H1 (cell line): ENCODE measurements at regions not wholly inside any gene's neighbourhood (a gene's known extent, or its start where the extent isn't known, plus 50 kb on each side); places are given as distances from the start of the nearest gene placed in this dataset.

ENCODE experiments used
- CTCF ChIA-PET: fragments of 300-600 bp; sonication (Branson Sonifier 250); formaldehyde crosslinking; loops from one replicate; lab custom pipeline; 2021; ENCODE audit not compliant: partially characterized antibody; lab: Charles Lee
- POLR2A ChIA-PET: fragments of 300-600 bp; sonication (Branson Sonifier 250); formaldehyde crosslinking; loops from one replicate; lab custom pipeline; 2021; ENCODE audit warnings: inconsistent platforms; ENCODE audit not compliant: partially characterized antibody; lab: Charles Lee
- DNase-seq, 2 experiments: peaks; one replicate each; pipeline versions ENCODE4 v3.0.0 to v3.0.0-alpha.2; 2010 to 2022; ENCODE audit warnings: low spot score in 2 of 2, low read depth in 1 of 2, mixed read lengths in 1 of 2
- FAIRE-seq: peaks from 2 replicates; lab custom pipeline; 2011; peaks lifted over from hg19 to GRCh38; lab: Jason Lieb, UNC
- H2AFZ ChIP-seq: 2 replicates; pipeline ENCODE4 v1.8.1; 2012; ENCODE audit warnings: low read length, inconsistent platforms
- H2AK5ac ChIP-seq: 2 replicates; pipeline ENCODE4 v1.6.1; 2013; ENCODE audit warnings: low read depth, low read length
- H2BK120ac ChIP-seq: replicated peaks from 2 replicates; pipeline ENCODE3; 2013; ENCODE audit warnings: low read depth, low read length, inconsistent platforms
- H2BK12ac ChIP-seq: 2 replicates; pipeline ENCODE4 v1.6.1; 2013; ENCODE audit warnings: low read depth, low read length
- H2BK15ac ChIP-seq: 2 replicates; pipeline ENCODE4 v1.6.1; 2013; ENCODE audit warnings: low read length
- H2BK20ac ChIP-seq: 2 replicates; pipeline ENCODE4 v1.6.1; 2013; ENCODE audit warnings: low read length
- H2BK5ac ChIP-seq: 2 replicates; pipeline ENCODE4 v1.6.1; 2013; ENCODE audit warnings: low read depth, low read length
- H3K14ac ChIP-seq: 2 replicates; pipeline ENCODE4 v1.6.1; 2013; ENCODE audit warnings: inconsistent platforms; ENCODE audit not compliant: insufficient read length
- H3K18ac ChIP-seq: 2 replicates; pipeline ENCODE4 v1.6.1; 2013; ENCODE audit warnings: low read length; ENCODE audit errors: extremely low read depth
- H3K23ac ChIP-seq: 2 replicates; pipeline ENCODE4 v1.6.1; 2013; ENCODE audit warnings: inconsistent platforms; ENCODE audit not compliant: insufficient read length
- H3K23me2 ChIP-seq: 2 replicates; pipeline ENCODE4 v1.6.1; 2013; ENCODE audit warnings: low read depth, low read length
- H3K27ac ChIP-seq: 2 replicates; pipeline ENCODE4 v1.6.1; 2011; ENCODE audit warnings: low read depth, low read length, inconsistent platforms
- H3K27me3 ChIP-seq, 4 experiments: replicated peaks in 1 of 4; 1 replicate in 1 of 4; 2 replicates in 3 of 4; pipeline versions ENCODE4 v1.6.1 to v1.8.1; 2011 to 2013; ENCODE audit warnings: low read length in 3 of 4, mild to moderate bottlenecking in 3 of 4, inconsistent platforms in 2 of 4, mixed read lengths in 2 of 4, moderate library complexity in 1 of 4; ENCODE audit not compliant: control insufficient read depth in 3 of 4, insufficient read depth in 3 of 4; ENCODE audit errors: extremely low read depth in 1 of 4
- H3K36me3 ChIP-seq, 4 experiments: 2 replicates each; pipeline versions ENCODE4 v1.6.1 to v1.8.1; 2011 to 2013; ENCODE audit warnings: mild to moderate bottlenecking in 4 of 4, low read length in 3 of 4, moderate library complexity in 2 of 4, control low read depth in 1 of 4, inconsistent platforms in 1 of 4; ENCODE audit not compliant: insufficient read depth in 4 of 4, control insufficient read depth in 2 of 4
- H3K4ac ChIP-seq: replicated peaks from 2 replicates; pipeline ENCODE3; 2013; ENCODE audit warnings: low read length, low read depth, mixed read lengths, inconsistent platforms; ENCODE audit not compliant: insufficient read length
- H3K4me1 ChIP-seq, 4 experiments: replicated peaks in 1 of 4; 1 replicate in 1 of 4; 2 replicates in 3 of 4; pipeline versions ENCODE4 v1.6.1 to v1.8.1; 2011 to 2013; ENCODE audit warnings: low read length in 3 of 4, inconsistent platforms in 2 of 4, mixed read lengths in 1 of 4; ENCODE audit not compliant: insufficient read depth in 4 of 4, control insufficient read depth in 3 of 4
- H3K4me2 ChIP-seq, 2 experiments: 2 replicates each; pipeline versions ENCODE4 v1.6.1 to v1.8.1; 2011 to 2013; ENCODE audit warnings: low read depth in 2 of 2, low read length in 2 of 2, control low read depth in 1 of 2, inconsistent platforms in 1 of 2, mild to moderate bottlenecking in 1 of 2; ENCODE audit not compliant: insufficient read depth in 1 of 2
- H3K4me3 ChIP-seq, 4 experiments: fragments of 200-600, 300-600 bp in 1 of 4; sonication (generic), shearing (Covaris generic), sonication (Bioruptor Twin) in 1 of 4; 2 replicates each; pipeline versions ENCODE4 v1.5.1 to v1.8.1; 2011 to 2016; ENCODE audit warnings: low read length in 4 of 4, low read depth in 3 of 4, control low read depth in 2 of 4, inconsistent platforms in 2 of 4, mild to moderate bottlenecking in 2 of 4, mixed read lengths in 1 of 4, moderate library complexity in 1 of 4; ENCODE audit not compliant: insufficient read depth in 2 of 4; ENCODE audit errors: extremely low read depth in 1 of 4
- H3K56ac ChIP-seq: replicated peaks from 2 replicates; pipeline ENCODE3; 2013; ENCODE audit warnings: low read depth, mild to moderate bottlenecking, mixed read lengths, low read length, inconsistent platforms; ENCODE audit not compliant: insufficient read length
- H3K79me1 ChIP-seq: 2 replicates; pipeline ENCODE4 v1.6.1; 2013; ENCODE audit warnings: low read depth, low read length, control low read depth
- H3K79me2 ChIP-seq, 2 experiments: 2 replicates each; pipeline versions ENCODE4 v1.6.1 to v1.8.1; 2012 to 2013; ENCODE audit warnings: low read length in 2 of 2, mild to moderate bottlenecking in 2 of 2, inconsistent platforms in 1 of 2; ENCODE audit not compliant: insufficient read depth in 2 of 2, control insufficient read depth in 1 of 2
- H3K9ac ChIP-seq, 4 experiments: replicated peaks in 1 of 4; 1 replicate in 1 of 4; 2 replicates in 3 of 4; pipeline versions ENCODE4 v1.6.1 to v1.8.1; 2011 to 2013; ENCODE audit warnings: low read depth in 3 of 4, low read length in 3 of 4, control low read depth in 2 of 4, mild to moderate bottlenecking in 2 of 4, moderate library complexity in 2 of 4, inconsistent platforms in 1 of 4; ENCODE audit errors: extremely low read depth in 1 of 4
- H3K9me3 ChIP-seq, 2 experiments: 2 replicates each; pipeline versions ENCODE4 v1.6.1 to v1.8.1; 2012 to 2013; ENCODE audit warnings: mild to moderate bottlenecking in 2 of 2, moderate library complexity in 2 of 2, control low read depth in 1 of 2, inconsistent platforms in 1 of 2, low read depth in 1 of 2, low read length in 1 of 2, mixed read lengths in 1 of 2; ENCODE audit not compliant: insufficient read depth in 2 of 2
- H4K20me1 ChIP-seq, 2 experiments: replicated peaks in 1 of 2; 2 replicates each; pipeline versions ENCODE3 to v1.8.1; 2011 to 2013; ENCODE audit warnings: inconsistent platforms in 2 of 2, low read length in 2 of 2, mild to moderate bottlenecking in 1 of 2; ENCODE audit not compliant: insufficient read depth in 2 of 2, control insufficient read depth in 1 of 2
- H4K5ac ChIP-seq: 2 replicates; pipeline ENCODE4 v1.6.1; 2013; ENCODE audit warnings: low read length, low read depth, mixed read lengths, inconsistent platforms; ENCODE audit not compliant: insufficient read length
- H4K8ac ChIP-seq: 2 replicates; pipeline ENCODE4 v1.8.0; 2013; ENCODE audit warnings: mild to moderate bottlenecking, moderate library complexity, low read length, inconsistent platforms; ENCODE audit not compliant: insufficient read depth; ENCODE audit errors: extremely low read depth
- H4K91ac ChIP-seq: replicated peaks from 2 replicates; pipeline ENCODE3; 2013; ENCODE audit warnings: low read length, mixed read lengths, inconsistent platforms; ENCODE audit not compliant: insufficient read length
- NRF1 ChIP-seq: IDR thresholded peaks from 2 replicates; pipeline ENCODE4 v1.6.1; 2011; ENCODE audit warnings: mild to moderate bottlenecking, low read depth, low read length, improper control_type of control experiment
- POU5F1 ChIP-seq: IDR thresholded peaks from 2 replicates; pipeline ENCODE4 v1.6.1; 2011; ENCODE audit warnings: low read depth, mild to moderate bottlenecking, low read length, moderate library complexity
- TEAD4 ChIP-seq: IDR thresholded peaks from 2 replicates; pipeline ENCODE4 v1.6.1; 2012; ENCODE audit warnings: low read depth, low read length, inconsistent platforms, mixed read lengths
- ZNF274 ChIP-seq: IDR thresholded peaks from 2 replicates; pipeline ENCODE4 v1.7.0; 2012; ENCODE audit warnings: low read length, borderline replicate concordance; ENCODE audit errors: extremely low read depth

- H3K27ac ChIP-seq, result no peak overlapping the region
- H2BK20ac ChIP-seq, result no peak overlapping the region
- H3K23me2 ChIP-seq, result no peaks in the 10 kb centered on the region
- ChIA-PET CTCF (no interaction called here), POLR2A (no interaction called here)
- no peaks in the 10 kb centered on the region for H3K79me1 ChIP-seq
- H2AFZ ChIP-seq, result no peak overlapping the region
- H4K91ac ChIP-seq, result no peak overlapping the region
- DNase-seq (no peak), FAIRE-seq (no peak)
- no peak overlapping the region for H3K14ac ChIP-seq
- H2AK5ac ChIP-seq, result no peak overlapping the region
- H4K8ac ChIP-seq, result no peak overlapping the region
- H3K36me3 ChIP-seq, result no peaks in the 10 kb centered on the region
- no peaks in the 10 kb centered on the region for H3K79me2 ChIP-seq
- H3K18ac ChIP-seq, result no peak overlapping the region
- no peak overlapping the region for H3K4me2 ChIP-seq
- H2BK5ac ChIP-seq, result no peak overlapping the region
- H3K9ac ChIP-seq, result no peak overlapping the region
- no peak overlapping the region for H2BK120ac ChIP-seq
- no peak overlapping the region for H2BK12ac ChIP-seq
- no peak overlapping the region for H3K4ac ChIP-seq
- no peaks in the 10 kb centered on the region for H4K20me1 ChIP-seq
- H3K4me3 ChIP-seq, result no peak overlapping the region
- no peak overlapping the region for H2BK15ac ChIP-seq
- no peak overlapping the region for H3K23ac ChIP-seq
- no peaks in the 10 kb centered on the region for H3K4me1 ChIP-seq
- no peaks in the 10 kb centered on the region for H3K27me3 ChIP-seq
- no peaks in the 10 kb centered on the region for H3K9me3 ChIP-seq
- H3K56ac ChIP-seq, result no peak overlapping the region
- no peak overlapping the region for H4K5ac ChIP-seq
- TF ChIP-seq POU5F1 (no peak), ZNF274 (no peak), NRF1 (no peak), TEAD4 (no peak)
Measured at GRCh38 chrX:5220421-5220820, 1008.2 kb downstream of the NLGN4X start.
